Islet of Langerhans (tissue), 1 donor: ENCODE measurements at regions not wholly inside any gene's neighbourhood (a gene's known extent, or its start where the extent isn't known, plus 50 kb on each side); places are given as distances from the start of the nearest gene placed in this dataset.

Experiments
- FAIRE-seq: peaks from one replicate; lab custom pipeline; 2011; peaks lifted over from hg19 to GRCh38; lab: Jason Lieb, UNC

GRCh38 chrX:14476205-14476604, 53.1 kb upstream of the GLRA2 start:
- FAIRE-seq: no peak

- FAIRE-seq: no peak
These were observed 79.6 kb upstream of the GLRA2 start for GRCh38 chrX:14449773-14450172.

DNA sequence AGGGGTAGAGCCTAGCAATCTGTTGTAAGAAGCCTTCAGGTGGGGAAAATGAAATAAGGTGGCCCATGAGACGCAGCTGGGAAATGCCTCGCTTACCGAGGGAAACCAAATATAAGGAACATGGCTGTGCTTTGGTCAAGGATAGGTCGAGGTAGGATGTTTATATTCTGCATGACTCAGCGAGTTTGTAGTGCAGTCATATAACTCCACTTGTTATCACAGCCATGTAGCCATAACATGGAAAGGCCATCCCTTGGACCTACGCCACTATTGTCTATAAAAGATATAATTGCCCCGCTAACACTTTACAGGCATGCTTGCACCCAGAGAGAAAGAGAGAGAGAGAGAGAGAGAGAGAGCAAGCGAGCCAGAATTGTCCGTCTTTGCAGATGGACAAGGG, 80.9 kb upstream of the GLRA2 start:
- no peak for FAIRE-seq

- no peak for FAIRE-seq
These were observed 89.2 kb upstream of the GLRA2 start for GRCh38 chrX:14440106-14440505.

DNA sequence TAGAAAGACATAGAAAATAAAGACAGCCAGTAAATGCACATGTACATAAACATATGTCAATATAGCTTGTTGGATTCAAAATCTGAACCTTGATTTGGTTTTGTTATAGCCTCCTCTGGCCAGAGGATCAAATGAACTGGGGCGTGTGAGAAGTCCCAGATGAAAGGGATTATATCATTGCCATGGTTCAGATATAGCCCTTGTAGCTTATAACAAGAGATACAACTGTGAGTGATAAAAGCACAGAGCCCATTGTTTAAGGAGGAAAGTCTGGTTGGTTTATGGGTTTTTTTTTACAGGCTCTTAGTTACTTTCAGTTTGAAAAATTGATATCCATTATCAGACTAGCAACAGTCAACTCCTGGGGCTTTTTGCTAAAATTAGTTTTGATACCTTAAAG, 101.7 kb upstream of the GLRA2 start:
- no peak for FAIRE-seq

DNA sequence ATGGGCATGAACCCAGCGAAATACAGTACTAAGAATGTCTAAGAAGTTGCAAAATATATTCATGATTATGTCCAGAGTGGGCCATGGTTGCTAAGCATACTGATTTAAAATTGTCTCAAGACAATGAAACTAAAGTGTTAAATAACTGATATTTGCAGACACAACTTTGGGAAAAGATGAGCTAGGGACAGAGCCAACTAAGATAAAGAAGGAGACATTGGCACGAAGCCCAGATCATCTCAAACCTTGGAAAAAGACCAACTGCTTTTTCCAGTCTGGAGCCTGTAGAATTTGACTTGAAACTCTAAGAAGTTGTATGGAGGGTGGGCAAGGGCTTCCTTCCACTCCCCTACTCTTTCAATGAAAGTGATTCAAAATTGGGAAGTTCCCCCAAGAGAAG, 108.5 kb upstream of the GLRA2 start:
- no peak for FAIRE-seq

GRCh38 chrX:14412686-14413085, 116.7 kb upstream of the GLRA2 start:
- FAIRE-seq: no peak

DNA sequence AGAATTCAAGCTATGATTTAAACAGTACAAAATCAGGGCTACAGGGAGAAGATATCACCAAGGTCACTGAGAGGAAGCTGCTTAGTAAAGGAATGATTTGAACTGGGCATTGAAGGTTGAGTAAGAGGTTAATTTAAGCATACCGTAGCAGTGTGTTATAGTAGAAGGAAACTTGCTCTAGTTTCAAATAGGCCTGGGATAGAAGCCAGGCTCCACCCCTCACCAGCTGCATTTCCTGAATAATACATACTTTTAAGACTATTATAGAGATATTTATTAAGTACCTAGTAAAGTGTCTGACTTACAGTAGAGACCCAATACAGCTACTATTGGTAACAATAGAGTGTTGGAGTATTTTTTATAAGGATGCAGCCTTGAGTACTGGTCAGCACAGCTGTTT, 118.0 kb upstream of the GLRA2 start:
- no peak for FAIRE-seq

GRCh38 chrX:14409341-14409740, 120.0 kb upstream of the GLRA2 start:
- FAIRE-seq: no peak

GRCh38 chrX:14406225-14406624, 123.1 kb upstream of the GLRA2 start:
- FAIRE-seq: no peak

- FAIRE-seq: peak; percentile 79
These were observed 130.6 kb upstream of the GLRA2 start for GRCh38 chrX:14398725-14399124.

- FAIRE-seq: no peak
These were observed 139.7 kb upstream of the GLRA2 start for GRCh38 chrX:14389682-14390081.

DNA sequence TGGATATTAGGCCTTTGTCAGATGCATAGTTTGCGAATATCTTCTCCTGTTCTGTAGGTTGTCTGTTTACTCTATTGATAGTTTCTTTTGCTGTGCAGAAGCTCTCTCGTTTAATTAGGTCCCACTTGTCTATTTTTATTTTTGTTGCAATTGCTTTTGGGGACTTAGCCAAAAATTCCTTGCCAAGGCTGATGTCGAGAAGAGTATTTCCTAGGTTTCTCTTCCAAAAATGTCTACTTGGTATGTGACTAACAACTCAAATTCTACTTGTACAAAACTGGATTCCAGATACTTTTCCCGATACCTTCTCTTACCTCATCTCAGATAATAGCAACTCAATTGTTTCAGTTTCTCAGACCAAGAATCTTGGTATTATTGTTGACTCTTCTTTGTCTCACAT, 142.4 kb upstream of the GLRA2 start:
- no peak for FAIRE-seq

GRCh38 chrX:14380044-14380443, 149.3 kb upstream of the GLRA2 start:
- FAIRE-seq: no peak

GRCh38 chrX:14377427-14377826, 151.9 kb upstream of the GLRA2 start:
- FAIRE-seq: peak; percentile 86

DNA sequence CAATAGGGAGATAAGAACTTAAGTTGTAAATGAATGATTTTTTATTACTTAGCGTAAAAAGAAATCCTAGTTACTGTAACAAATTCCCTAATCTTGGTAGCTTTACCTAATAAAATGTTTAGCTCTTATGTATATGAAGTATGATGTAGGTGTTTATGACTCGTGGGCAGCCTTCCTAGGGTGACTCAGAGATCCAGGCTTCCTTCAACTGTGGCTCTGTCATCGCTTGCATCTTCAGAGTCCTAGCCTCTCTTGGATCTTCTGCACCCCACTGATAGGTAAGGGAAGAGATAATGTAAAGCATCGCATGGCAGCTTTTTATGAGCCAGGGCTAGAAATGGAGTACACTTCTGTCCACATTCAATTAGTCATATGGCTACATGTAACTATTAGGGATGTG, 165.6 kb upstream of the GLRA2 start:
- FAIRE-seq: no peak

- no peak for FAIRE-seq
These were observed 166.6 kb upstream of the GLRA2 start for GRCh38 chrX:14362721-14363120.

- no peak for FAIRE-seq
These were observed 167.9 kb upstream of the GLRA2 start for GRCh38 chrX:14361435-14361834.

GRCh38 chrX:14359727-14360126, 169.6 kb upstream of the GLRA2 start:
- no peak for FAIRE-seq

- FAIRE-seq: no peak
These were observed 170.0 kb upstream of the GLRA2 start for GRCh38 chrX:14359316-14359715.

DNA sequence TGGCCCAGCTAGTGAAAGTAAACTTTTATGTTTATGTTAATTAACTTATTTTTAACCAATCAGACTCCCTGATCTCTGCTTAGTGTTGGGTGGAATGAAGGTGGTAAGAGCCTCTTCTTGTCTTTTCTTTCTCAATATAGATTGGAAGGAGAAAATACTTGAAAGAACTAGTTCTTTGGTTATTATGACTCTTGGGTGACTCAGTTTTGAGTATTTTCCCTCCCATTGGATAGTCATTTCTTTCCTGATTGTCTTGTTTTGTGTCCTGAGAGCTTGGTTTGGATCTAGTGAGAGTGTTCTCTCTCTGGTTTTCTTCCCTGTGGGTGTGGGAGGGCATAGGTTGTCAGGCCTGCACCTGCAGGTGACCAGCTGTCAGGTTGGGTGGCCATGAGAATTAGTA, 172.0 kb upstream of the GLRA2 start:
- FAIRE-seq: no peak

DNA sequence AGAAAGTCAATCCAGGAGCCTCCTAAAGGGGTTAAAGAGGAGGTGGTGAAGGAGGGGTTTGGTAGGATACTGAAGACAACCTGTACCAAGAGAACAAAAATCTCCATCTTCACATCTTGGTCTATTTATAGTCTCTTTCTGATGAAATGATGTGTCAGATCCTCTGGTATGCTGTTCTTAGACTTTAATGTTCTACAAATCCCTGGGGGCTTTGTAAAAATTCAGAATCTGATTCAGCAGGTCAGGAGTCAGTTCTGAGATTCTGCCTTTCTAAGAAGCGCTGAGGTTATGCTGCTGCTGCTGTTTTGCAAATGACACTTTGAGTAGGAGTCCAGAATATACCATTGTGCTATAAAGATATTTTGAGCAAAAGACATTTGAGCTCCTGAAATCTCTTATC, 172.9 kb upstream of the GLRA2 start:
- FAIRE-seq: no peak

DNA sequence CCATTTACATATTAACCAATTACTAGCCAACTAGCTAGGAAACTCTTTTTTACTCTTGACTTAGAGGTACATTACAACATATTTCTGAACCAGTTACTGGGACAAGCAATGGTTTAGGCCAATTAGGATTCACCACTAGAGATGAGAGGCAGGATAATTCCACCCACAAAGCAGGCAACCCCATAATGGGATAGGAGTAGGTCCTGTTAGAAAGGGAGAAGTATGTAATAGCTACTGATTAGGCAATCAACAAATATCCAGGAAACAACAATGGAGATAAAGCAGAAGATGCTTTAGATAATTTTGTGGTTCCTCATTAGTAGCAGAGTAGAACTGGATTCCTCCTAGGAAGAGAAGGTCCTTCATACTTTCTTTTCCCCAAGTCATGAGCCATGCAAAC, 173.8 kb upstream of the GLRA2 start:
- FAIRE-seq: no peak

- no peak for FAIRE-seq
These were observed 174.8 kb upstream of the GLRA2 start for GRCh38 chrX:14354521-14354920.

GRCh38 chrX:14352511-14352910, 176.8 kb upstream of the GLRA2 start:
- no peak for FAIRE-seq
